HG03039 (cell line): ENCODE measurements at regions not wholly inside any gene's neighbourhood (a gene's known extent, or its start where the extent isn't known, plus 50 kb on each side); places are given as distances from the start of the nearest gene placed in this dataset.

Experiments
- ATAC-seq: cut with Tn5 transposase; IDR thresholded peaks from one replicate; pipeline ENCODE4 v1.9.1; 2021; ENCODE audit warnings: mild to moderate bottlenecking, moderate library complexity; ENCODE audit not compliant: unreplicated experiment

- no peak for ATAC-seq
These were observed 122.2 kb downstream of the SIK1 start for GRCh38 chr21:43304621-43305335.

- no peak for ATAC-seq
These were observed 122.7 kb downstream of the SIK1 start for GRCh38 chr21:43304206-43304605.

GRCh38 chr21:43303275-43304178 is 123.4 kb downstream of the SIK1 start:
- no peak for ATAC-seq

GRCh38 chr21:43302769-43303168 is 124.2 kb downstream of the SIK1 start:
- ATAC-seq, result no peak

GRCh38 chr21:43302062-43302700 is 124.8 kb downstream of the SIK1 start:
- ATAC-seq, result no peak

- ATAC-seq, result no peak
These were observed 125.4 kb downstream of the SIK1 start for GRCh38 chr21:43301409-43302061.

- no peak for ATAC-seq
These were observed 126.2 kb downstream of the SIK1 start for GRCh38 chr21:43300496-43301408.

GRCh38 chr21:43299441-43300277 is 127.3 kb downstream of the SIK1 start:
- no peak for ATAC-seq

GRCh38 chr21:43298546-43299440 is 128.1 kb downstream of the SIK1 start:
- no peak for ATAC-seq

- ATAC-seq, result no peak
These were observed 128.9 kb downstream of the SIK1 start for GRCh38 chr21:43297989-43298388.

GRCh38 chr21:43297391-43297981 is 128.7 kb downstream of the CRYAA start:
- ATAC-seq, result no peak

GRCh38 chr21:43295066-43295958 is 126.5 kb downstream of the CRYAA start:
- ATAC-seq, result no peak

GRCh38 chr21:43294194-43294902 is 125.5 kb downstream of the CRYAA start:
- no peak for ATAC-seq

- ATAC-seq, result no peak
These were observed 124.0 kb downstream of the CRYAA start for GRCh38 chr21:43292866-43293142.

- ATAC-seq, result no peak
These were observed 123.4 kb downstream of the CRYAA start for GRCh38 chr21:43292041-43292865.
